ENCODE measurements at regions not wholly inside any gene's neighbourhood (a gene's known extent, or its start where the extent isn't known, plus 50 kb on each side); places are given as distances from the start of the nearest gene placed in this dataset.

- no peak for DNase-seq
Measured at GRCh38 chr18:8546677-8547076, 62.6 kb upstream of the RAB12 start.

- DNase-seq, result no peak
Measured at GRCh38 chr18:8548186-8548585, 61.1 kb upstream of the RAB12 start.

GRCh38 chr18:8549254-8549757 lies 59.9 kb upstream of the RAB12 start:
- DNase-seq, result no peak

GRCh38 chr18:8552151-8552550 lies 57.1 kb upstream of the RAB12 start:
- DNase-seq, result no peak

- no peak for DNase-seq
Measured at GRCh38 chr18:8554354-8554753, 54.9 kb upstream of the RAB12 start.

- DNase-seq, result no peak
Measured at GRCh38 chr18:8556424-8556823, 52.8 kb upstream of the RAB12 start.

Measured in DMS79 treated with DMSO at 0.1 percent for 48 hours (cell line).